ENCODE measurements at regions not wholly inside any gene's neighbourhood (a gene's known extent, or its start where the extent isn't known, plus 50 kb on each side); places are given as distances from the start of the nearest gene placed in this dataset.

GRCh38 chr21:27103768-27104167 lies 136.9 kb upstream of the ADAMTS5 start:
- no peak for TF ChIP-seq CTCF (IDR thresholded peaks at IDR 0.05)
- no peak for TF ChIP-seq POLR2A (IDR thresholded peaks at IDR 0.05)
